GM13976 (cell line): ENCODE measurements at regions not wholly inside any gene's neighbourhood (a gene's known extent, or its start where the extent isn't known, plus 50 kb on each side); places are given as distances from the start of the nearest gene placed in this dataset.
"Not testable (repeated sequence)": the region's sequence is repeated elsewhere in the genome, so short reads cannot be mapped to it uniquely, and the experiment has no call there.

Experiments
- DNase-seq: peaks from one replicate; pipeline ENCODE4 v3.0.0; 2012; ENCODE audit warnings: low spot score
- CTCF ChIP-seq: IDR thresholded peaks from 2 replicates; pipeline ENCODE4 v1.5.1; 2012; ENCODE audit warnings: borderline replicate concordance, mild to moderate bottlenecking; ENCODE audit not compliant: insufficient read depth; ENCODE audit errors: extremely low read depth, missing control alignments, control extremely low read depth
- in situ Hi-C: fragments of 300-500 bp; cut with MboI; formaldehyde crosslinking; loops from one replicate; pipeline ENCODE4 v1.12.0; 2022; ENCODE audit warnings: low sequenced_read_pairs, mixed read lengths, inconsistent platforms; ENCODE audit not compliant: unreplicated experiment

GRCh38 chr2:221747289-221747972, 175.3 kb upstream of the EPHA4 start:
- in situ Hi-C loops = no loop called here
- TF ChIP-seq CTCF = no peak
- no peak for DNase-seq

- DNase-seq = no peak
- in situ Hi-C loops = no loop called here
- no peak for TF ChIP-seq CTCF
These were observed 169.6 kb upstream of the EPHA4 start for GRCh38 chr2:221741496-221742211.

GRCh38 chr2:221731432-221732145, 159.5 kb upstream of the EPHA4 start:
- DNase-seq = no peak
- in situ Hi-C loops = no loop called here

GRCh38 chr2:221726894-221727513, 154.9 kb upstream of the EPHA4 start:
- DNase-seq = no peak
- no peak for TF ChIP-seq CTCF

More at GRCh38 chr2:221731432-221732145, 159.5 kb upstream of the EPHA4 start:
- no peak for TF ChIP-seq CTCF

GRCh38 chr2:221724631-221725203, 152.6 kb upstream of the EPHA4 start:
- in situ Hi-C loops = no loop called here
- no peak for DNase-seq
- no peak for TF ChIP-seq CTCF

More at GRCh38 chr2:221726894-221727513, 154.9 kb upstream of the EPHA4 start:
- in situ Hi-C loops = no loop called here

- in situ Hi-C loops, DNase-seq: not testable (repeated sequence)
These were observed 152.0 kb upstream of the EPHA4 start for GRCh38 chr2:221724117-221724516.
